ENCODE measurements at regions not wholly inside any gene's neighbourhood (a gene's known extent, or its start where the extent isn't known, plus 50 kb on each side); places are given as distances from the start of the nearest gene placed in this dataset.
"Not testable (repeated sequence)": the region's sequence is repeated elsewhere in the genome, so short reads cannot be mapped to it uniquely, and the experiment has no call there.

DNA sequence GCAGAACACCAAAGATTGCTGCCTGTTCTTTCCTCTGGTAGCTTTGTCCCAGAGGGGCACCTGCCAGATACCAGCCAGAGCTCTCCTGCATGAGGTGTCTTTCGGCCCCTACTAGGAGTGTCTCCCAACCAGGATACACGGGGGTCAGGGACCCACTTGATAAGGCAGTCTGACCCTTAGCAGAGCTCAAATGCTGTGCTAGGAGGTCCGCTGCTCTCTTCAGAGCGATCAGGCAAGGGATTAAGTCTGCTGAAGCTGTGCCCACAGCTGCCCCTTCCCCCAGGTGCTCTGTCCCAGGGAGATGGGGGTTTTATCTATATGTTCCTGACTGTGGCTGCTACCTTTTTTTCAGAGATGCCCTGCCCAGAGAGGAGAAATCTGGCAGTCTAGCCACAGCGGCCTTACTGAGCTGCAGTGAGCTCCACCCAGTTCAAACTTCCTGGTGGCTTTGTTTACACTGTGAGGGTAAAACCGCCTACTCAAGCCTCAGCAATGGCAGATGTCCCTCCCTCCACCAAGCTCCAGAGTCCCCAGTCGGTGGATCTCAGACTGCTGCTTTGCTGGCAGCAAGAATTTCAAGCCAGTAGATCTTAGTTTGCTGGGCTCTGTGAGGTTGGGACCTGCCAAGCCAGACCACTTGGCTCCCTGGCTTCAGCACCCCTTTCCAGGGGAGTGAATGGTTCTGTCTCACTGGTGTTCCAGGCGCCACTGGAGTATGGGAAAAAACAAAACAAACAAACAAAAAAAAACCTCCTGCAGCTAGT is 52.0 kb upstream of the TMTC2 start:
- not testable (repeated sequence) for DNase-seq

DNA sequence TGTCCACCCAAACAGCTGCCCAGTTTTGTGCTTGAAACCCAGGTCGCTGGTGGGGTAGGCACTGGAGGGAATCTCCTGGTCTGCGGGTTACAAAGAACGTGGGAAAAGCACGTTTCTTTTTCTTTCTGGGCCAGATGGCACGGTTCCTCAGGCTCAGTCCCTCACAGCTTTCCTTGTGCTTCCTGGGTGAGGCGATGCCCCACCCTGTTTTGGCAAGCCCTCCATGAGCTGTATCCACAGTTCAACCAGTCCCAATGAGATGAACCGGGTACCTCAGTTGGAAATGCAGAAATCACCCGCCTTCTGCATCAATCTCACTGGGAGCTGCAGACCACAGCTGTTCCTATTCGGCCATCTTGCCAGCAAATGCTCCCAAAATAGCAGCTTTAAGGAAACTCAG is 51.4 kb upstream of the TMTC2 start:
- no peak for DNase-seq
